ENCODE measurements at regions not wholly inside any gene's neighbourhood (a gene's known extent, or its start where the extent isn't known, plus 50 kb on each side); places are given as distances from the start of the nearest gene placed in this dataset.

- TF ChIP-seq CHD7 (IDR thresholded peaks at IDR 0.05; ENCODE audit: insufficient replicate concordance, low read length), result no peak
Measured at GRCh38 chr3:72517336-72517735, 330.9 kb downstream of the SHQ1 start (continued).

Measured in H1 (cell line).